ENCODE measurements at regions not wholly inside any gene's neighbourhood (a gene's known extent, or its start where the extent isn't known, plus 50 kb on each side); places are given as distances from the start of the nearest gene placed in this dataset.

GRCh38 chr1:96028071-96028470 is 693.5 kb upstream of the PTBP2 start:
- H3K4me3 ChIP-seq (ENCODE audit: low read depth, low read length), result no peak overlapping the region
- no peak for DNase-seq (ENCODE audit: low read depth)
- no peak for TF ChIP-seq CTCF (IDR thresholded peaks at IDR 0.05; ENCODE audit: control insufficient read depth, extremely low read depth, insufficient read depth)

- no peak overlapping the region for H3K4me3 ChIP-seq (ENCODE audit: low read depth, low read length)
- no peak for TF ChIP-seq CTCF (IDR thresholded peaks at IDR 0.05; ENCODE audit: control insufficient read depth, extremely low read depth, insufficient read depth)
- DNase-seq (ENCODE audit: low read depth), result no peak
These were observed 691.3 kb upstream of the PTBP2 start for GRCh38 chr1:96030312-96030711.

- H3K4me3 ChIP-seq (ENCODE audit: low read depth, low read length), result no peak overlapping the region
- no peak for DNase-seq (ENCODE audit: low read depth)
- no peak for TF ChIP-seq CTCF (IDR thresholded peaks at IDR 0.05; ENCODE audit: control insufficient read depth, extremely low read depth, insufficient read depth)
These were observed 687.6 kb upstream of the PTBP2 start for GRCh38 chr1:96034006-96034405.

- DNase-seq (ENCODE audit: low read depth), result no peak
- H3K4me3 ChIP-seq (ENCODE audit: low read depth, low read length), result no peak overlapping the region
- no peak for TF ChIP-seq CTCF (IDR thresholded peaks at IDR 0.05; ENCODE audit: control insufficient read depth, extremely low read depth, insufficient read depth)
These were observed 684.8 kb upstream of the PTBP2 start for GRCh38 chr1:96036763-96037162.

- H3K4me3 ChIP-seq (ENCODE audit: low read depth, low read length), result no peak overlapping the region
- no peak for DNase-seq (ENCODE audit: low read depth)
- TF ChIP-seq CTCF (IDR thresholded peaks at IDR 0.05; ENCODE audit: control insufficient read depth, extremely low read depth, insufficient read depth), result no peak
These were observed 682.9 kb upstream of the PTBP2 start for GRCh38 chr1:96038636-96039035.

GRCh38 chr1:96039910-96040309 is 681.7 kb upstream of the PTBP2 start:
- no peak for TF ChIP-seq CTCF (IDR thresholded peaks at IDR 0.05; ENCODE audit: control insufficient read depth, extremely low read depth, insufficient read depth)
- H3K4me3 ChIP-seq (ENCODE audit: low read depth, low read length), result no peak overlapping the region
- no peak for DNase-seq (ENCODE audit: low read depth)

GRCh38 chr1:96041470-96041869 is 680.1 kb upstream of the PTBP2 start:
- no peak for TF ChIP-seq CTCF (IDR thresholded peaks at IDR 0.05; ENCODE audit: control insufficient read depth, extremely low read depth, insufficient read depth)
- no peak for DNase-seq (ENCODE audit: low read depth)
- H3K4me3 ChIP-seq (ENCODE audit: low read depth, low read length), result no peak overlapping the region
